ENCODE measurements at regions not wholly inside any gene's neighbourhood (a gene's known extent, or its start where the extent isn't known, plus 50 kb on each side); places are given as distances from the start of the nearest gene placed in this dataset.

DNA sequence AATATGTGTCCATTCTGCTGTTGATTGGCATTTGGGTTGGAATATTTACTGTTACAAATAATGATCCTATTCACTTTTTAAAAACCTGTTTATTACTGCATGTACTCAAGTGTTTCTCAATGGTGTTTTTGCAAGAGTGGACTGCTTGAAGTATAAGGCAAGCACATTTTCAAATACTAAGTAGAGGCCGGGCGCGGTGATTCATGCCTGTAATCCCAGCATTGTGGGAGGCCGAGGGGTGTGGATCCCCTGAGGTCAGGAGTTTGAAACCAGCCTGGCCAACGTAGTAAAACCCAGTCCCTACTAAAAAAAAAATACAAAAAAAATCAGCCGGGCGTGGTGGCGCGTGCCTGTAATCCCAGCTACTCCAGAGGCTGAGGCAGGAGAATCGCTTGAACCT lies 276.9 kb upstream of the ADGRL4 start:
- no peaks in the 10 kb centered on the region for H3K27me3 ChIP-seq (ENCODE audit: control insufficient read depth in 5 of 5, insufficient read depth in 4 of 5, low read length in 5 of 5)
- H3K4me1 ChIP-seq (ENCODE audit: control insufficient read depth in 5 of 5, insufficient read depth in 5 of 5, low read length in 5 of 5) = no peaks in the 10 kb centered on the region
- H3K9ac ChIP-seq (ENCODE audit: low read length in 5 of 5) = no peak overlapping the region
- no peaks in the 10 kb centered on the region for H3K36me3 ChIP-seq (ENCODE audit: control insufficient read depth in 5 of 5, insufficient read depth in 5 of 5, low read length in 5 of 5)
- H3K27ac ChIP-seq (ENCODE audit: low read depth, low read length) = no peak overlapping the region
- no peak overlapping the region for H3K4me3 ChIP-seq (ENCODE audit: low read depth in 1 of 5, low read length in 5 of 5)
- no peaks in the 10 kb centered on the region for H3K9me3 ChIP-seq (ENCODE audit: control insufficient read depth in 5 of 5, low read length in 5 of 5)

DNA sequence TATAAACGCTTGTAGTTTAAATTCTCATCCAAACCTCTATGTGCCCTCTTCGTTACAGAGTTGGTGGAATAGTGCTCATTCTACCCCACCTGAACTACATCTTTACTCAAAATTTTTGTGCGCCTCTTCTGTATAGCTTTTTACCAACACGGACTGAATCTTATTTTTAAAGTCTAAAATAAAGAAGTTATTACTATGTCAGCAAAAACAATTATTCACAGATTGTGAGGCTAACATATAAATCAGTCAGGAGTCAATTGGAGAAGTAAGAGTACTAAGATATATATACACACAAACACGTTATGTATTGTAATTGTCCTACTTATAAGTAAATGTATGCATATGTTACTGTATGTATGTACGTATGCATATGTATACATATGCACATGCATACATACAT lies 274.9 kb upstream of the ADGRL4 start:
- no peak overlapping the region for H3K4me3 ChIP-seq (ENCODE audit: low read depth in 1 of 5, low read length in 5 of 5)
- H3K9ac ChIP-seq (ENCODE audit: low read length in 5 of 5) = no peak overlapping the region
- H3K27ac ChIP-seq (ENCODE audit: low read depth, low read length) = no peak overlapping the region
- H3K9me3 ChIP-seq (ENCODE audit: control insufficient read depth in 5 of 5, low read length in 5 of 5) = no peaks in the 10 kb centered on the region
- H3K36me3 ChIP-seq (ENCODE audit: control insufficient read depth in 5 of 5, insufficient read depth in 5 of 5, low read length in 5 of 5) = no peaks in the 10 kb centered on the region
- H3K27me3 ChIP-seq (ENCODE audit: control insufficient read depth in 5 of 5, insufficient read depth in 4 of 5, low read length in 5 of 5) = no peaks in the 10 kb centered on the region
- H3K4me1 ChIP-seq (ENCODE audit: control insufficient read depth in 5 of 5, insufficient read depth in 5 of 5, low read length in 5 of 5) = no peaks in the 10 kb centered on the region

DNA sequence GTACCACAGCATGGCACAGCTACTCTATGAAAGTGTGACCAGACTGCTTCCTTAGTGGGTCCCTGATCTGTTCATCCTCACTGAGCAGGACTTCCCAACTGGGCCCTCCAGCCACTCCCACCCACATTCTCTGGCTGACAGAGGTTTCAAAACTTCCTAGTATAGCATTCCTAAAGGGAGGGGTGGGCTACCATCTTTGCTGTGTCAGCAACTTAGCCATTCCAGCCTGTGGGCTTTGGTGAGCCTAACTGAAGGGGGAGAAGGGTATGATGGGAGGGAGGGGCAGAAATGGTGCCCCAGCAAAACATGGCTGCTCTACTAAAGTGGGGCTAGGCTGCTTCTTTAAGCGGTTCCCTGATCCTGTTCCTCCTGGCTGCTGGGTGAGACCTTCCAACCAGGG lies 265.2 kb upstream of the ADGRL4 start:
- H3K36me3 ChIP-seq (ENCODE audit: control insufficient read depth in 5 of 5, insufficient read depth in 5 of 5, low read length in 5 of 5) = no peaks in the 10 kb centered on the region
- no peak overlapping the region for H3K4me3 ChIP-seq (ENCODE audit: low read depth in 1 of 5, low read length in 5 of 5)
- H3K27me3 ChIP-seq (ENCODE audit: control insufficient read depth in 5 of 5, insufficient read depth in 4 of 5, low read length in 5 of 5) = no peaks in the 10 kb centered on the region
- H3K27ac ChIP-seq (ENCODE audit: low read depth, low read length) = no peak overlapping the region
- no peak overlapping the region for H3K9ac ChIP-seq (ENCODE audit: low read length in 5 of 5)
- H3K4me1 ChIP-seq (ENCODE audit: control insufficient read depth in 5 of 5, insufficient read depth in 5 of 5, low read length in 5 of 5) = no peaks in the 10 kb centered on the region
- H3K9me3 ChIP-seq (ENCODE audit: control insufficient read depth in 5 of 5, low read length in 5 of 5) = peaks cover 0 to 9% (median 3%) of the 10 kb centered on the region in 5 donors

DNA sequence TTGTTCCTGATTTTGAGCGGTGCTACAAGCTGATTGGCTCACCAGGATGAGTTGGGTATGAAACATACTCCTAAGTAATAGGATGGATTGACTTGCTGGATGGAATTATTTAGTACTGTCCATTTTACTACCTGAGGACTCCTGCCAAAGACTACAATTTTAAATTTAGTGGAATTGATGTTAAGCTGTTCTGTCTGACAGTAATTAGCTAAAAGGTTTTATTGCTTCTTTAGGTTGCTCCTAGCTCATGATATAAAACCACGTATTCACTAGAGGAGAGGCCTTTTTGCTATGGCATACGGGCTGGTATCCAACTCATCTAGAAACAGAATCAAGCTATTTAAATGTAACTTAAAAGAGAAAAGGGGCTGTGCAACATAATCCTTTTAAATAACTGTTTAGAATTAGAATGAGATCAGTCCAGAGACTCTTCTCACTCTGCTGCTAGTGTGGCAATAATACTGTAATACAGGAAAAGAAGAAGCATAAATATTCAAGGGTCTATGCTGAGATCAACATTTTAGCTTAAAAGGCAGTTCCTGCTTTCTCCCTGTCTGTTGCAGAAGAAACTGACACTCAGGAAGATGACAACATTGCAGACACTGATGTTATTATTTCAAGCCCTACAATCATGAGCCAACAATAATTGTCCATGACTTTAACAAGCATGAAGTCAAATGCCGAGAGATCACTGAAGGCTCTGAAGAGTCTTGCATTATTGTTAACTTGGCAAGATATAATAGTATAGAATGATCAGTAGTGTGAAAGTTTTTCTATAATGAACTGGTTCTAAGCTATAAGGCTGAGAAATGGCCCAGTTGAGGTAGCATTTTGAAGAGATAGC lies 258.7 kb upstream of the ADGRL4 start:
- Histone ChIP-seq H3K9ac (ENCODE audit: low read length in 5 of 5) (no peak overlapping the region), H3K4me3 (ENCODE audit: low read depth in 1 of 5, low read length in 5 of 5) (no peak overlapping the region), H3K9me3 (ENCODE audit: control insufficient read depth in 5 of 5, low read length in 5 of 5) (no peaks in the 10 kb centered on the region), H3K27ac (ENCODE audit: low read depth, low read length) (no peak overlapping the region), H3K4me1 (ENCODE audit: control insufficient read depth in 5 of 5, insufficient read depth in 5 of 5, low read length in 5 of 5) (no peaks in the 10 kb centered on the region), H3K27me3 (ENCODE audit: control insufficient read depth in 5 of 5, insufficient read depth in 4 of 5, low read length in 5 of 5) (no peaks in the 10 kb centered on the region), H3K36me3 (ENCODE audit: control insufficient read depth in 5 of 5, insufficient read depth in 5 of 5, low read length in 5 of 5) (no peaks in the 10 kb centered on the region)

DNA sequence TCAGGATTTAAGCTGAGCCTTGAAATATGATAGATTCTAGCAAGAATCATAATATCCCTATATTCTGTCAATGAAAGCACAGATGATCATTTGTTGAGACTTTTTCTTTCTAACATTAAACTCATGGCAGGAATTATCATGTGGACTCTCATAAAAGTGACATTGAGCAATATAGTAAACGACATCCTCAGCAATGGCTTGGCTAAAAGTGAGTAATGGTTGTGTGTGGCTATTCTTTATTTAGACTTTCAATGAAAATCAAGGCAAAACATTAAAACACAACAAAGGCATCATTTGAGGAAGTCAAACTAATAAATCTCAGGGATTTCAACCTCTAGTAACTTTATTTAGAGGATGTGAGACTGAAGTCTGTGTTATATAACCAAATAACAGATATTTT lies 257.8 kb upstream of the ADGRL4 start:
- no peak overlapping the region for H3K4me3 ChIP-seq (ENCODE audit: low read depth in 1 of 5, low read length in 5 of 5)
- no peak overlapping the region for H3K27ac ChIP-seq (ENCODE audit: low read depth, low read length)
- no peaks in the 10 kb centered on the region for H3K9me3 ChIP-seq (ENCODE audit: control insufficient read depth in 5 of 5, low read length in 5 of 5)
- H3K4me1 ChIP-seq (ENCODE audit: control insufficient read depth in 5 of 5, insufficient read depth in 5 of 5, low read length in 5 of 5) = no peaks in the 10 kb centered on the region
- no peaks in the 10 kb centered on the region for H3K36me3 ChIP-seq (ENCODE audit: control insufficient read depth in 5 of 5, insufficient read depth in 5 of 5, low read length in 5 of 5)
- H3K27me3 ChIP-seq (ENCODE audit: control insufficient read depth in 5 of 5, insufficient read depth in 4 of 5, low read length in 5 of 5) = no peaks in the 10 kb centered on the region
- no peak overlapping the region for H3K9ac ChIP-seq (ENCODE audit: low read length in 5 of 5)

DNA sequence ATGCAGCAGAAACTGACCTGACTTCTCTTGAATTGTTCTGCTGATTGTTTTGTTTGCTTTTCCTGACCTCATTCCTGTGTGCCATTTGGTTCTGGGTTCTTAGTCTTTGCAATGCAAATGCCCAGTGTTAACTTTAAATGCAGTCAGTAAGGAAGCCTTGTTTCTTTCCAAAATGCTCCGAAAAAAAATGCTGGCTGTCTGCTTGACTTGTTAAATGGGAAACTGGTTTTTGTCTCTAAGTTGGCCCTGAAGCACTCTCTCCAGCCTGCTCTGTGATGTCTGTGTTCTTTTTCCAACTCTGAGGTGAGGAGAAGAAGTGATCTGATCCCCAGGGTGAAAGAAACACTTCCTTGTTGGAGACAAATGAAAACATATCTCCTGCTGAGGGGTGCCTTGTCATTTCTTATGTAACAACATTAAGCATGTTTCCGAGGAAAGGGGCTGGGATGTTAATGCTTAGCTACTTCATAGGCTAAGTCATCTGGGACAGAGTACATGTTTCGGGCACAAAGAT lies 256.3 kb upstream of the ADGRL4 start:
- H3K4me1 ChIP-seq (ENCODE audit: control insufficient read depth in 5 of 5, insufficient read depth in 5 of 5, low read length in 5 of 5) = no peaks in the 10 kb centered on the region
- H3K27ac ChIP-seq (ENCODE audit: low read depth, low read length) = no peak overlapping the region
- no peak overlapping the region for H3K4me3 ChIP-seq (ENCODE audit: low read depth in 1 of 5, low read length in 5 of 5)
- H3K36me3 ChIP-seq (ENCODE audit: control insufficient read depth in 5 of 5, insufficient read depth in 5 of 5, low read length in 5 of 5) = no peaks in the 10 kb centered on the region
- H3K9ac ChIP-seq (ENCODE audit: low read length in 5 of 5) = no peak overlapping the region
- no peaks in the 10 kb centered on the region for H3K27me3 ChIP-seq (ENCODE audit: control insufficient read depth in 5 of 5, insufficient read depth in 4 of 5, low read length in 5 of 5)
- H3K9me3 ChIP-seq (ENCODE audit: control insufficient read depth in 5 of 5, low read length in 5 of 5) = no peaks in the 10 kb centered on the region

DNA sequence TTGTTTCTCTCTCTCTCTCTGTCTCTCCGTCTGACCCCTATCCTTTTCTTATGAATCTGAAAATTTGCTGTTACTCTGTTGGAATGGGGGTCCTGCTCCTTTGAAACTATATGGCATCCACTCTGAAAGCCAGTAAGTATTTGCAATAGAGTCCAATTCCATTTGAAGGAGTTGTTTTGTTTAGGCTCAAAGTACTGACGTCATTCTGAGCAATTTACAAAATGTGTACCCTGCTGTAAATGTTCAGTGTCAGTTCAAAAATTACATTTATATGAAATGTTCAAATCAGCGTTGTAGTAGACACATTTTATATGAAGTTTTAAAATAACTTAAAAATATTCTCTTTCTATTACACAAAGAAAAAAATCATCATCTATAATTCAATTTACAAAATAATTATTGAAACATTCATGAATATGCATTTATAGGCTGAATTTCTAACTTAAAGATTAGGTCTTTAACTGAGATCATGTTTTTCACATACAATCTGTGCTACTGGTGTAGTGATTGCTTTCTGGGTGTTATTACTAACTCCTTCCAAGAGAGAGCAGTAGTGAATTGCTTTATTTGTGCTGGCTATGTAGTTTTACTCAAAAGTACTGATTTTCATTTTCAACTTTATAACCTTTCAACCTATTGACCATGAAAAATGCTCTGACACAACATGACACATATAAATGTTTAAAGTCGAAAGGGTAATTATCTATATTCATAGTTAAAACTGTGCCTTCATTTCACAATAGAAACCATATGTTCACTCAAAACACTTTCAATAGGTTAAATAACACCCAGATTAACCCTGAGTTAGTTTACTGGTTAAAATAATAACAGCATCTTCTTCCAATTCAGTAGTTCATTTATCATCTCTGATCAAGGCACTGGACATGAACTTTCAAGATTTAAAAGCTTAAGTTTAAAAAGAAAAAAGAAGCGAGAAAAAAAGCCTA lies 253.1 kb upstream of the ADGRL4 start:
- Histone ChIP-seq H3K27ac (ENCODE audit: low read depth, low read length) (no peak overlapping the region), H3K4me3 (ENCODE audit: low read depth in 1 of 5, low read length in 5 of 5) (no peak overlapping the region), H3K9me3 (ENCODE audit: control insufficient read depth in 5 of 5, low read length in 5 of 5) (no peaks in the 10 kb centered on the region), H3K27me3 (ENCODE audit: control insufficient read depth in 5 of 5, insufficient read depth in 4 of 5, low read length in 5 of 5) (no peaks in the 10 kb centered on the region), H3K4me1 (ENCODE audit: control insufficient read depth in 5 of 5, insufficient read depth in 5 of 5, low read length in 5 of 5) (no peaks in the 10 kb centered on the region), H3K36me3 (ENCODE audit: control insufficient read depth in 5 of 5, insufficient read depth in 5 of 5, low read length in 5 of 5) (no peaks in the 10 kb centered on the region), H3K9ac (ENCODE audit: low read length in 5 of 5) (no peak overlapping the region)

DNA sequence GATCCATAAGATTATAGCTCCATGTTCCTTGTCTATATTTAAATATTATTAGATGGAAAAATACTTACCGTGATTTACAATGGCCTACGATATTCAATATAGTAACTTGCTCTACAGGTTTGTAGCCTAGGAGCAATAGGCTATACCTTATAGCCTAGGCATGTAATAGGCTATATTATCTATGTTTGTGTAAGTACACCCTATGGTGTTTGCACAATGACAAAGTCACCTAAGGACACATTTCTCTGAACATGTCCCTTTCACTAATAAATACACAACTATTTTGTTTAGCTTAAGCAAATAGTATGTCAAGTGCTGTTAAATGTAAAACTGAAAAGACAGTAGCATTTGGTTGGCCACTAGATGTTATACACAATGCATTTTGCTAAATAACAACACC lies 248.9 kb upstream of the ADGRL4 start:
- H3K36me3 ChIP-seq (ENCODE audit: control insufficient read depth in 5 of 5, insufficient read depth in 5 of 5, low read length in 5 of 5) = no peaks in the 10 kb centered on the region
- H3K27me3 ChIP-seq (ENCODE audit: control insufficient read depth in 5 of 5, insufficient read depth in 4 of 5, low read length in 5 of 5) = no peaks in the 10 kb centered on the region

DNA sequence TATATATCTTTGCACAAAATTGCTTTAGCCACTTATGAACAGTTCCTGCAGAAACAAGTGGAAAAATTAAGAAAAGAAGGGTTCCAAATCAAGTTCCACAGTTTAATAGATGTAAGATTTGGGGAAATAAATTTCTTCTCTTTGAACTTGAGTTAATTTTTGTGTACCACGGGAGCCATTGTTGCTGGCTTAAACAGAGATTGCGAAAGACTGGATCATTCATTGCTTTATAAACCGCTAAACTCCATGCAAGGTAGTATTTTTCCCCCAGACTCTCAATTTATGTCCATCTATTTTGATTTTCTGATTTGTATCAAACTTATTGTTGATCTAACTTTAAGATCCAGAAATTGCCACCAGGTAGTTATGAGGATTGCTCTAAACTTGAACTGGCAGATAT lies 246.1 kb upstream of the ADGRL4 start:
- H3K4me3 ChIP-seq (ENCODE audit: low read depth in 1 of 5, low read length in 5 of 5) = no peak overlapping the region
- no peak overlapping the region for H3K27ac ChIP-seq (ENCODE audit: low read depth, low read length)
- no peaks in the 10 kb centered on the region for H3K27me3 ChIP-seq (ENCODE audit: control insufficient read depth in 5 of 5, insufficient read depth in 4 of 5, low read length in 5 of 5)
- no peak overlapping the region for H3K9ac ChIP-seq (ENCODE audit: low read length in 5 of 5)
- peaks cover 0 to 12% (median 0%) of the 10 kb centered on the region in 5 donors for H3K4me1 ChIP-seq (ENCODE audit: control insufficient read depth in 5 of 5, insufficient read depth in 5 of 5, low read length in 5 of 5)
- no peaks in the 10 kb centered on the region for H3K36me3 ChIP-seq (ENCODE audit: control insufficient read depth in 5 of 5, insufficient read depth in 5 of 5, low read length in 5 of 5)
- no peaks in the 10 kb centered on the region for H3K9me3 ChIP-seq (ENCODE audit: control insufficient read depth in 5 of 5, low read length in 5 of 5)

More for the DNA sequence above, 248.9 kb upstream of the ADGRL4 start:
- no peak overlapping the region for H3K9ac ChIP-seq (ENCODE audit: low read length in 5 of 5)
- H3K4me3 ChIP-seq (ENCODE audit: low read depth in 1 of 5, low read length in 5 of 5) = no peak overlapping the region
- H3K9me3 ChIP-seq (ENCODE audit: control insufficient read depth in 5 of 5, low read length in 5 of 5) = no peaks in the 10 kb centered on the region
- no peak overlapping the region for H3K27ac ChIP-seq (ENCODE audit: low read depth, low read length)
- H3K4me1 ChIP-seq (ENCODE audit: control insufficient read depth in 5 of 5, insufficient read depth in 5 of 5, low read length in 5 of 5) = no peaks in the 10 kb centered on the region

DNA sequence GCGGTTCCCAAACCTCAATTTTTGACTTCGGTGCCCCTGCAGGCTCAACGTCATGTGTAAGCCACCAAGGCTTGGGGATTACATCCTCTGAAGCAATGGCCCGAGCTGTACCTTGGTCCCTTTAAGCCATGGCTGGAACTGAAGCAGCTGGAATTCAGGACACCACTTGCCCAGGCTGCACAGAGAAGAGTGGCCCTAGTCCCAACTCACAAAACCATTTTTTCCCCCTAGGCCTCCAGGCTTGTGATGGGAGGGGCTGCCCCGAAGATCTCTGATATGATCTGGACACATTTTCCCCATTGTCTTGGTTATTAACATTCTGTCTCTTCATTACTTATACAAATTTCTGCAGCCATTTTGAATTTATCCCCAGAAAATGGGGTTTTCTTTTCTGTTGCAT lies 233.3 kb upstream of the ADGRL4 start:
- no peaks in the 10 kb centered on the region for H3K9me3 ChIP-seq (ENCODE audit: control insufficient read depth in 5 of 5, low read length in 5 of 5)

More for the DNA sequence above, 233.3 kb upstream of the ADGRL4 start:
- no peak overlapping the region for H3K9ac ChIP-seq (ENCODE audit: low read length in 5 of 5)
- H3K27ac ChIP-seq (ENCODE audit: low read depth, low read length) = no peak overlapping the region
- peaks cover 0 to 5% (median 0%) of the 10 kb centered on the region in 5 donors for H3K4me1 ChIP-seq (ENCODE audit: control insufficient read depth in 5 of 5, insufficient read depth in 5 of 5, low read length in 5 of 5)
- H3K36me3 ChIP-seq (ENCODE audit: control insufficient read depth in 5 of 5, insufficient read depth in 5 of 5, low read length in 5 of 5) = no peaks in the 10 kb centered on the region
- H3K27me3 ChIP-seq (ENCODE audit: control insufficient read depth in 5 of 5, insufficient read depth in 4 of 5, low read length in 5 of 5) = no peaks in the 10 kb centered on the region
- H3K4me3 ChIP-seq (ENCODE audit: low read depth in 1 of 5, low read length in 5 of 5) = no peak overlapping the region
